ENCODE measurements at regions not wholly inside any gene's neighbourhood (a gene's known extent, or its start where the extent isn't known, plus 50 kb on each side); places are given as distances from the start of the nearest gene placed in this dataset.
"Not testable (repeated sequence)": the region's sequence is repeated elsewhere in the genome, so short reads cannot be mapped to it uniquely, and the experiment has no call there.

- TF ChIP-seq CTCF (conservative IDR thresholded peaks at IDR 0.05; ENCODE audit: low read length), result no peak
- no peak overlapping the region for H3K4me3 ChIP-seq (ENCODE audit: low read length)
- DNase-seq (ENCODE audit: low read depth), result no peak
These were observed 108.4 kb upstream of the UNC5B start for GRCh38 chr10:71103961-71104360.

GRCh38 chr10:71106151-71106550, 106.2 kb upstream of the UNC5B start:
- DNase-seq (ENCODE audit: low read depth); H3K4me3 ChIP-seq (ENCODE audit: low read length): not testable (repeated sequence)

- H3K4me3 ChIP-seq (ENCODE audit: low read length), result not testable (repeated sequence)
These were observed 105.3 kb upstream of the UNC5B start for GRCh38 chr10:71107117-71107516.

GRCh38 chr10:71108042-71108441, 104.3 kb upstream of the UNC5B start:
- not testable (repeated sequence) for H3K4me3 ChIP-seq (ENCODE audit: low read length); DNase-seq (ENCODE audit: low read depth)

More at GRCh38 chr10:71107117-71107516, 105.3 kb upstream of the UNC5B start:
- not testable (repeated sequence) for DNase-seq (ENCODE audit: low read depth)

GRCh38 chr10:71112138-71112785, 100.1 kb upstream of the UNC5B start:
- H3K4me3 ChIP-seq (ENCODE audit: low read length), result no peak overlapping the region
- TF ChIP-seq CTCF (conservative IDR thresholded peaks at IDR 0.05; ENCODE audit: low read length), result no peak
- DNase-seq (ENCODE audit: low read depth), result no peak

GRCh38 chr10:71116426-71116825, 95.9 kb upstream of the UNC5B start:
- no peak overlapping the region for H3K4me3 ChIP-seq (ENCODE audit: low read length)
- no peak for DNase-seq (ENCODE audit: low read depth)
- TF ChIP-seq CTCF (conservative IDR thresholded peaks at IDR 0.05; ENCODE audit: low read length), result no peak

GRCh38 chr10:71117589-71117988, 94.8 kb upstream of the UNC5B start:
- DNase-seq (ENCODE audit: low read depth); H3K4me3 ChIP-seq (ENCODE audit: low read length): not testable (repeated sequence)

GRCh38 chr10:71123023-71123422, 89.3 kb upstream of the UNC5B start:
- DNase-seq (ENCODE audit: low read depth), result no peak
- no peak for TF ChIP-seq CTCF (conservative IDR thresholded peaks at IDR 0.05; ENCODE audit: low read length)
- no peak overlapping the region for H3K4me3 ChIP-seq (ENCODE audit: low read length)

GRCh38 chr10:71124921-71125748, 87.2 kb upstream of the UNC5B start:
- no peak for TF ChIP-seq CTCF (conservative IDR thresholded peaks at IDR 0.05; ENCODE audit: low read length)
- H3K4me3 ChIP-seq (ENCODE audit: low read length), result no peak overlapping the region
- no peak for DNase-seq (ENCODE audit: low read depth)
